IMR-90 (cell line): ENCODE measurements at regions not wholly inside any gene's neighbourhood (a gene's known extent, or its start where the extent isn't known, plus 50 kb on each side); places are given as distances from the start of the nearest gene placed in this dataset.

Source experiments
- ATAC-seq: fragments of 200-7000 bp; cut with Tn5 transposase; 2 replicates; pipeline ENCODE4 v1.9.1; 2020; ENCODE audit warnings: low read depth, mild to moderate bottlenecking, moderate library complexity
- BruUV-seq: library from RNA; stranded (reverse); fragments of 400-500 nt; replicated peaks from 2 replicates; lab custom pipeline; 2021; lab: Mats Ljungman, UMichigan
- CTCF ChIA-PET: fragments of 300-600 bp; formaldehyde crosslinking; extraction: SDS; loops from one replicate; lab custom pipeline; 2021; ENCODE audit warnings: antibody characterized with exemption; lab: Yijun Ruan, JAX
- POLR2A ChIA-PET: fragments of 300-600 bp; sonication (Branson Sonifier 250); formaldehyde crosslinking; loops from one replicate; lab custom pipeline; 2022; ENCODE audit warnings: antibody characterized with exemption; ENCODE audit not compliant: unreplicated experiment; lab: Charles Lee
- DNase-seq: peaks from one replicate; pipeline ENCODE4 v3.0.0; 2013
- H2AFZ ChIP-seq: replicated peaks from 2 replicates; pipeline ENCODE3; 2013; ENCODE audit warnings: low read length, mild to moderate bottlenecking; ENCODE audit not compliant: poor library complexity
- H2AK5ac ChIP-seq: 2 replicates; pipeline ENCODE4 v1.6.1; 2013; ENCODE audit warnings: low read depth, low read length, inconsistent platforms
- H2AK9ac ChIP-seq: replicated peaks from 2 replicates; pipeline ENCODE3; 2013; ENCODE audit warnings: mild to moderate bottlenecking, low read depth, low read length, moderate library complexity; ENCODE audit not compliant: poor library complexity
- H2BK120ac ChIP-seq: 2 replicates; pipeline ENCODE4 v1.6.1; 2013; ENCODE audit warnings: low read depth, low read length, inconsistent platforms
- H2BK15ac ChIP-seq: 3 replicates; pipeline ENCODE4 v1.6.1; 2013; ENCODE audit warnings: low read depth, low read length, inconsistent platforms
- H2BK20ac ChIP-seq: 2 replicates; pipeline ENCODE4 v1.6.1; 2013; ENCODE audit warnings: low read depth, mild to moderate bottlenecking, inconsistent platforms, low read length, moderate library complexity
- H2BK5ac ChIP-seq: 2 replicates; pipeline ENCODE4 v1.6.1; 2013; ENCODE audit warnings: mild to moderate bottlenecking, low read depth, low read length, inconsistent platforms; ENCODE audit not compliant: poor library complexity, severe bottlenecking
- H3K14ac ChIP-seq: replicated peaks from 2 replicates; pipeline ENCODE4 v1.6.1; 2013; ENCODE audit warnings: low read depth, low read length, inconsistent platforms
- H3K18ac ChIP-seq: 2 replicates; pipeline ENCODE4 v1.6.1; 2013; ENCODE audit warnings: low read depth, low read length, control low read depth
- H3K23ac ChIP-seq: 2 replicates; pipeline ENCODE4 v1.6.1; 2013; ENCODE audit warnings: low read depth, low read length, inconsistent platforms
- H3K27ac ChIP-seq: 2 replicates; pipeline ENCODE4 v1.5.1; 2013; ENCODE audit warnings: mild to moderate bottlenecking, control low read depth, low read length; ENCODE audit not compliant: insufficient read depth
- H3K27me3 ChIP-seq: 2 replicates; pipeline ENCODE4 v1.6.1; 2013; ENCODE audit warnings: low read length; ENCODE audit not compliant: control insufficient read depth, insufficient read depth
- H3K36me3 ChIP-seq: 2 replicates; pipeline ENCODE4 v1.6.1; 2013; ENCODE audit warnings: low read length, mixed read lengths; ENCODE audit not compliant: control insufficient read depth, insufficient read depth
- H3K4ac ChIP-seq: 2 replicates; pipeline ENCODE4 v1.6.1; 2013; ENCODE audit warnings: low read depth, low read length, inconsistent platforms
- H3K4me1 ChIP-seq: 2 replicates; pipeline ENCODE4 v1.6.1; 2013; ENCODE audit warnings: low read length, mixed read lengths; ENCODE audit not compliant: control insufficient read depth, insufficient read depth
- H3K4me2 ChIP-seq: 2 replicates; pipeline ENCODE4 v1.6.1; 2013; ENCODE audit warnings: low read depth, mild to moderate bottlenecking, control low read depth, low read length, moderate library complexity
- H3K4me3 ChIP-seq: 2 replicates; pipeline ENCODE4 v1.5.1; 2013; ENCODE audit warnings: low read depth, mild to moderate bottlenecking, control low read depth, low read length, moderate library complexity; ENCODE audit not compliant: insufficient read depth
- H3K56ac ChIP-seq: 2 replicates; pipeline ENCODE4 v1.6.1; 2013; ENCODE audit warnings: low read length, inconsistent platforms; ENCODE audit not compliant: insufficient read depth; ENCODE audit errors: extremely low read depth
- H3K79me1 ChIP-seq, 2 experiments: 2 replicates each; pipeline ENCODE4 v1.6.1; 2013; ENCODE audit warnings: low read length in 2 of 2, inconsistent platforms in 1 of 2, low read depth in 1 of 2
- H3K9ac ChIP-seq: 2 replicates; pipeline ENCODE4 v1.6.1; 2013; ENCODE audit warnings: low read depth, low read length, control low read depth
- H3K9me1 ChIP-seq: 2 replicates; pipeline ENCODE4 v1.6.1; 2013; ENCODE audit warnings: low read length, inconsistent platforms; ENCODE audit not compliant: insufficient read depth
- H3K9me3 ChIP-seq: 2 replicates; pipeline ENCODE4 v1.6.1; 2013; ENCODE audit warnings: low read length; ENCODE audit not compliant: control insufficient read depth, insufficient read depth
- H4K20me1 ChIP-seq: 2 replicates; pipeline ENCODE4 v1.6.1; 2013; ENCODE audit warnings: low read length, inconsistent platforms; ENCODE audit not compliant: insufficient read depth
- H4K5ac ChIP-seq: 2 replicates; pipeline ENCODE4 v1.6.1; 2013; ENCODE audit warnings: mild to moderate bottlenecking, low read depth, low read length, control low read depth
- H4K8ac ChIP-seq, 2 experiments: 2 replicates each; pipeline ENCODE4 v1.6.1; 2013; ENCODE audit warnings: low read depth in 2 of 2, low read length in 2 of 2, control low read depth in 1 of 2, inconsistent platforms in 1 of 2
- H4K91ac ChIP-seq: 2 replicates; pipeline ENCODE4 v1.6.1; 2013; ENCODE audit warnings: low read depth, low read length, inconsistent platforms; ENCODE audit not compliant: insufficient read depth
- BHLHE40 ChIP-seq: fragments of 150-350 bp; IDR thresholded peaks from 2 replicates; pipeline ENCODE4 v1.6.1; 2016; ENCODE audit warnings: mild to moderate bottlenecking, low read depth, low read length
- CEBPB ChIP-seq: IDR thresholded peaks from 2 replicates; pipeline ENCODE4 v1.6.1; 2012; ENCODE audit warnings: low read depth, low read length, improper control_type of control experiment
- CHD1 ChIP-seq: IDR thresholded peaks from 2 replicates; pipeline ENCODE4 v1.6.1; 2012; ENCODE audit warnings: low read depth, low read length, improper control_type of control experiment
- FOS ChIP-seq: fragments of 150-350 bp; IDR thresholded peaks from 2 replicates; pipeline ENCODE4 v1.6.1; 2016; ENCODE audit warnings: low read depth, low read length
- MAFK ChIP-seq: IDR thresholded peaks from 2 replicates; pipeline ENCODE4 v1.6.1; 2012; ENCODE audit warnings: low read depth, low read length, improper control_type of control experiment
- MAZ ChIP-seq: IDR thresholded peaks from 2 replicates; pipeline ENCODE4 v1.6.1; 2012; ENCODE audit warnings: low read depth, mild to moderate bottlenecking, low read length, improper control_type of control experiment, moderate library complexity, borderline replicate concordance
- MXI1 ChIP-seq: IDR thresholded peaks from 2 replicates; pipeline ENCODE4 v1.6.1; 2012; ENCODE audit warnings: low read depth, mild to moderate bottlenecking, low read length, moderate library complexity, borderline replicate concordance
- POLR2A ChIP-seq: IDR thresholded peaks from 2 replicates; pipeline ENCODE4 v1.6.1; 2012; ENCODE audit warnings: mild to moderate bottlenecking, low read depth, low read length
- RAD21 ChIP-seq: IDR thresholded peaks from 2 replicates; pipeline ENCODE4 v1.6.1; 2012; ENCODE audit warnings: low read length, improper control_type of control experiment
- RFX5 ChIP-seq: IDR thresholded peaks from 2 replicates; pipeline ENCODE4 v1.8.0; 2012; ENCODE audit warnings: low read depth, mild to moderate bottlenecking, low read length, moderate library complexity
- SMC3 ChIP-seq: fragments of 150-350 bp; IDR thresholded peaks from 2 replicates; pipeline ENCODE4 v1.6.1; 2016; ENCODE audit warnings: low read depth, mild to moderate bottlenecking, antibody characterized with exemption, low read length, moderate library complexity
- WGBS, 2 experiments: methylation state at CpG; one replicate each; pipeline versions ENCODE4 v1.1.5 to v1.1.7; 2013; ENCODE audit warnings: missing lambda C conversion rate in 2 of 2; ENCODE audit not compliant: insufficient read length in 1 of 2; ENCODE audit errors: extremely low coverage in 2 of 2; 5-methylcytosine and 5-hydroxymethylcytosine counted together
- dilution Hi-C: fragments of 300-500 bp; cut with HindIII; formaldehyde crosslinking; loops from one replicate; pipeline ENCODE4 v1.14.3; 2018; ENCODE audit warnings: low sequenced_read_pairs; ENCODE audit not compliant: unreplicated experiment
- in situ Hi-C: fragments of 300-500 bp; cut with MboI; formaldehyde crosslinking; loops from 3 replicates; pipeline ENCODE4 v1.14.3; 2019; ENCODE audit warnings: low sequenced_read_pairs, inconsistent platforms, mixed read lengths
- intact Hi-C: fragments of 100-400 bp; cut with micrococcal nuclease; formaldehyde crosslinking; loops from 2 replicates; pipeline ENCODE4 v1.10.0; 2022
- TF ChIP-seq, protein P1 (sequence below): fragments of 150-350 bp; IDR thresholded peaks from 2 replicates; pipeline ENCODE4 v1.6.1; 2017; ENCODE audit warnings: mild to moderate bottlenecking, antibody characterized with exemption, low read length, low read depth

DNA sequence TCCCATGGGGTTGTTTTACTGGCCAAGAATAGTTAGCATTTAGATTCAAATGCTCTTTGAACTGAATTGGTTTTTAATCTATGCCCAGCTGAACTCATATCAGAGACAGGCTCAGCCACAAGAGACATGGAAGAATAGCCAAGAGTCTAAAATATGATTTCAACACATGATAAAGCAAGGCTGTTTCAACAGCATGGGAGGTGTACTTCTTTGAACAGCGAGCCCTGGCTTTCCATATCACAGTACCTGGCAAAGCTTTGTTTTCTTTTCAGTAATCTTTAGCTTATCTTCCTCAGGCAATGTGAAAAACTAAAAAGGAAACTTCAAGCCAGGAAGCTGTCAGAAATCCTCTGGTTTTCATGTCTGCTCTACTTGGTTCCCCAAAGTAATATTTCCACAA is 413.6 kb upstream of the ADAMTS9 start:
- Histone ChIP-seq H3K9me1 (no peaks in the 10 kb centered on the region), H3K27me3 (no peaks in the 10 kb centered on the region), H3K18ac (no peak overlapping the region), H2AK9ac (no peak overlapping the region), H2BK5ac (no peak overlapping the region), H3K4me1 (no peaks in the 10 kb centered on the region), H2BK20ac (no peak overlapping the region), H2AK5ac (no peak overlapping the region), H3K23ac (no peak overlapping the region), H3K14ac (no peak overlapping the region), H3K4me3 (no peak overlapping the region), H3K56ac (no peak overlapping the region), H3K27ac (no peak overlapping the region), H3K9ac (no peak overlapping the region), H2BK120ac (no peak overlapping the region), H3K79me1 (no peaks in the 10 kb centered on the region), H2BK15ac (no peak overlapping the region), H4K8ac (no peak overlapping the region), H2AFZ (no peak overlapping the region), H3K9me3 (no peaks in the 10 kb centered on the region), H4K91ac (no peak overlapping the region), H4K20me1 (no peaks in the 10 kb centered on the region), H3K4me2 (no peak overlapping the region), H3K36me3 (no peaks in the 10 kb centered on the region), H4K5ac (no peak overlapping the region), H3K4ac (no peak overlapping the region)
- intact Hi-C loops: no loop called here
- BruUV-seq: no TSS peak
- no peak for TF ChIP-seq BHLHE40
- no peak for TF ChIP-seq RAD21
- no peak for TF ChIP-seq MAZ
- no peak for TF ChIP-seq POLR2A
- TF ChIP-seq MXI1: no peak
- no peak for TF ChIP-seq RFX5
- TF ChIP-seq FOS: no peak
- TF ChIP-seq, protein P1, sequence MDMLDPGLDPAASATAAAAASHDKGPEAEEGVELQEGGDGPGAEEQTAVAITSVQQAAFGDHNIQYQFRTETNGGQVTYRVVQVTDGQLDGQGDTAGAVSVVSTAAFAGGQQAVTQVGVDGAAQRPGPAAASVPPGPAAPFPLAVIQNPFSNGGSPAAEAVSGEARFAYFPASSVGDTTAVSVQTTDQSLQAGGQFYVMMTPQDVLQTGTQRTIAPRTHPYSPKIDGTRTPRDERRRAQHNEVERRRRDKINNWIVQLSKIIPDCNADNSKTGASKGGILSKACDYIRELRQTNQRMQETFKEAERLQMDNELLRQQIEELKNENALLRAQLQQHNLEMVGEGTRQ: no peak
- no peak for TF ChIP-seq CHD1
- TF ChIP-seq MAFK: no peak
- TF ChIP-seq SMC3: no peak
- TF ChIP-seq CEBPB: no peak
- ChIA-PET POLR2A (no interaction called here), CTCF (no interaction called here)
- DNase-seq: no peak
- dilution Hi-C loops: no loop called here
- WGBS, 2 experiments: no CpG with 5 or more reads among the region's 1 CpG
- in situ Hi-C loops: no loop called here
- no peak for ATAC-seq
